ENCODE measurements at regions not wholly inside any gene's neighbourhood (a gene's known extent, or its start where the extent isn't known, plus 50 kb on each side); places are given as distances from the start of the nearest gene placed in this dataset.

DNA sequence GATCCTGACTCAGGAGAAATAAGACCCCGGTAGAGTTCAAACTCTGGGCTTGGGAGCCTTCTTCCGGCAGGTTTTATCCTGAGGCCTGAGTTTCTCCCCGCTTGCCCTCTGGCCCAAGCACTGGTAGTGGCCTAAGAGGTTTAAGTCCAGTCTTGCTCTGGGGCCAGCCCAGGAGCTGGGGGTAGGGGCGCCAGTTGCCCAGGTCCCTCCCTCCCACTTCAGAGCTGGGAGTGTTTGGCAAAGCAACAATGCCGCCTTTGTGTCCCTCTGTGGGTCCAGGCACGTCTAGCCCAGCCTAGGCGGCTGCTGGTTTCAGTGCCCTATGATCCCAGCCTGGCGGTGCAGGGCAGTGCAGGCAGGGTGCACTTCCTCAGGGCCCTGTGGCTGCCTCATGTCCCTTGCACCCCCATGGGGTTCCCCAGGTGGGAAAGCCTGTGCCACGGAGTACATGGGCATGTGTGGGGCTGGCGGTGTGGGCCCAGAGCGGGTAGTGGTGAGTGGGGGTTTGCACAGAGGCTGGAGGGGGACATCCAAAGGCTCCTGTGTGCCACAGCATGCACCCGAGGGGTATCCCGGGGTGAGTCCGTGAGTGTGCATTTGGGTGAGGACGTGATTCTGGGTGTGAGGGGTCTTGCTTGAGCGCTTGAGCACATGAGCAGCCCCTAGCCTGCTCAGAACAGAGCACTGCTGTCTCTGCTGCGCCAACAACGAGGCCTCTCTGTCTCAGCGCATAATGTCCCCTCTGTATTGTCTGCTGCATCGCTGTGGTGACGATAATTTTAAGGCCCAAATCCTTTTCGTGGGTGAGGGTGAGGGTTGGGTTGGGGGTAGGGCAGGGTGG is 61.7 kb upstream of the PSD2 start:
- no peak overlapping the region for H3K4me3 ChIP-seq (ENCODE audit: low read depth, low read length)
- no peak for TF ChIP-seq POLR2A (IDR thresholded peaks at IDR 0.05; ENCODE audit: extremely low read depth, insufficient read length)
- no peak for TF ChIP-seq MYC (IDR thresholded peaks at IDR 0.05; ENCODE audit: low read depth, low read length)
- TF ChIP-seq, protein P1, sequence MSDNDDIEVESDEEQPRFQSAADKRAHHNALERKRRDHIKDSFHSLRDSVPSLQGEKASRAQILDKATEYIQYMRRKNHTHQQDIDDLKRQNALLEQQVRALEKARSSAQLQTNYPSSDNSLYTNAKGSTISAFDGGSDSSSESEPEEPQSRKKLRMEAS (IDR thresholded peaks at IDR 0.05; ENCODE audit: low read depth, low read length): no peak
- TF ChIP-seq, protein P2, sequence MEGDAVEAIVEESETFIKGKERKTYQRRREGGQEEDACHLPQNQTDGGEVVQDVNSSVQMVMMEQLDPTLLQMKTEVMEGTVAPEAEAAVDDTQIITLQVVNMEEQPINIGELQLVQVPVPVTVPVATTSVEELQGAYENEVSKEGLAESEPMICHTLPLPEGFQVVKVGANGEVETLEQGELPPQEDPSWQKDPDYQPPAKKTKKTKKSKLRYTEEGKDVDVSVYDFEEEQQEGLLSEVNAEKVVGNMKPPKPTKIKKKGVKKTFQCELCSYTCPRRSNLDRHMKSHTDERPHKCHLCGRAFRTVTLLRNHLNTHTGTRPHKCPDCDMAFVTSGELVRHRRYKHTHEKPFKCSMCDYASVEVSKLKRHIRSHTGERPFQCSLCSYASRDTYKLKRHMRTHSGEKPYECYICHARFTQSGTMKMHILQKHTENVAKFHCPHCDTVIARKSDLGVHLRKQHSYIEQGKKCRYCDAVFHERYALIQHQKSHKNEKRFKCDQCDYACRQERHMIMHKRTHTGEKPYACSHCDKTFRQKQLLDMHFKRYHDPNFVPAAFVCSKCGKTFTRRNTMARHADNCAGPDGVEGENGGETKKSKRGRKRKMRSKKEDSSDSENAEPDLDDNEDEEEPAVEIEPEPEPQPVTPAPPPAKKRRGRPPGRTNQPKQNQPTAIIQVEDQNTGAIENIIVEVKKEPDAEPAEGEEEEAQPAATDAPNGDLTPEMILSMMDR (IDR thresholded peaks at IDR 0.05; ENCODE audit: low read depth, low read length): no peak
- DNase-seq (ENCODE audit: low read depth): no peak

DNA sequence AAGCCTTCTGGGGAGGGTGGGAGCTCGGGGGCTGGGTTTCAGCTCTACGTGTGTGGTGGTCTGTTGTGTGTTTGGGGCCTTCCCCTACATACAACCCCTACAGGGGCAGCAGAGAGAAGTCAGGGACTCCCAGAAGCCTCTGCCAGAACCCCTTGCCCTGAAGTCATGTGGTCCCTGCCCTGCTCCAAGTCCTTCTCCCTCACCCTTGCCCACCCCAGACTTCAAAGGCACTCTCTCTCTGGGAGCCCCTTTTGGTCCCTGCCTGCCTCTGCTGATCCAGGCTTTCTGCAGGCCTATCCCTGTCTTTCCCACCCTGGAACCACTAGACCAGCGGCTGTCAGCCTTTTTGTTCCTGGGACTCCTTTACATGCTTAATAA is 61.1 kb upstream of the PSD2 start:
- H3K4me3 ChIP-seq (ENCODE audit: low read depth, low read length): no peak overlapping the region
- no peak for TF ChIP-seq POLR2A (IDR thresholded peaks at IDR 0.05; ENCODE audit: extremely low read depth, insufficient read length)
- no peak for TF ChIP-seq MYC (IDR thresholded peaks at IDR 0.05; ENCODE audit: low read depth, low read length)
- TF ChIP-seq, protein P2 (IDR thresholded peaks at IDR 0.05; ENCODE audit: low read depth, low read length): no peak
- TF ChIP-seq, protein P1 (IDR thresholded peaks at IDR 0.05; ENCODE audit: low read depth, low read length): no peak
- DNase-seq (ENCODE audit: low read depth): no peak

DNA sequence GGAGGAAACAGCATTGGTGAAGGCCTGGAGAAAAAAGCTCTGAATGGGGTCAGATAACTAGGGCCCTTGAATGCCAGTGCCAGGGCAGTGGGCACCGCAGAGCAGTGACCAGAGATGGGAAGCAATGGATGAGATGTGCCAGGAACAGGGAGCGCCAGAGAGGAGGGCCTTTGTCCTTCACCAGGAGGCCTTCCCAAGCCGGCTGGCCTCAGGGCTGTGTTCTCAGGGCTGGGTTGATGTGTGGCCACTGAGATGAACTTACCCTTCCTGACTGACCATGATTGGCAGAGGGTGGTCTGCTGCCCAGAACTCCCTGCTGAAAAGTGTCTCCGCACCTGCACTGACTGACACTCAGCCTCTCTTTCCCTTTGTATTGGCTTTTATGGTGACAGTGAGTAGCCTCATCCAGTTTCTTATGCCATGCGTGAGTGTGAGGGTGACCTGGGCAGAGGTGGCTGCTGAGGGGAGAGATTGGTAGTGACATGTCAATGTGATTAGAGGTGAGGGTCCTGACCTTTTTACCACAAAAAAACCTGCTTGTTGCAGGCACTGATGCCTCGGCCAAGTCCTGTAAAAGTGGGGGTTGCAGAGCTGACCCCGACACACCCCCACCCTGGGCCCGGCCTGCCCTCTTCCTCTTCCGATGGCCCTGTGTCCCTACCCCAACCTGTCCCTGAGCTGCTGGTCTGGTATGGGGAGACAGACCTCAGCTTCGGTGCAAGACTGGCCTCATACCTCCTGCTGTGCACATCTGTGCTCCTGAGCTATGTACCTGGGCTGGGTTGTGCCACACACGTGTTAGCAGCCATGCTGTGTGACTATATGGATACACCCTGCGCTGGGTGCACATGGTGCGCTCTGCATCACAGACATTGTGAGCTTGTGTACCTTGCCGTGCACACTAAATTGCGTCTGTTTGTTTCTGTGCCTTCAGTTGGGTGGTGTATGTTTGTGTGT is 57.1 kb upstream of the PSD2 start:
- H3K4me3 ChIP-seq (ENCODE audit: low read depth, low read length): no peak overlapping the region
- TF ChIP-seq, protein P1 (IDR thresholded peaks at IDR 0.05; ENCODE audit: low read depth, low read length): no peak
- TF ChIP-seq MYC (IDR thresholded peaks at IDR 0.05; ENCODE audit: low read depth, low read length) (no peak), POLR2A (IDR thresholded peaks at IDR 0.05; ENCODE audit: extremely low read depth, insufficient read length) (no peak)
- TF ChIP-seq, protein P2 (IDR thresholded peaks at IDR 0.05; ENCODE audit: low read depth, low read length): no peak
- no peak for DNase-seq (ENCODE audit: low read depth)

DNA sequence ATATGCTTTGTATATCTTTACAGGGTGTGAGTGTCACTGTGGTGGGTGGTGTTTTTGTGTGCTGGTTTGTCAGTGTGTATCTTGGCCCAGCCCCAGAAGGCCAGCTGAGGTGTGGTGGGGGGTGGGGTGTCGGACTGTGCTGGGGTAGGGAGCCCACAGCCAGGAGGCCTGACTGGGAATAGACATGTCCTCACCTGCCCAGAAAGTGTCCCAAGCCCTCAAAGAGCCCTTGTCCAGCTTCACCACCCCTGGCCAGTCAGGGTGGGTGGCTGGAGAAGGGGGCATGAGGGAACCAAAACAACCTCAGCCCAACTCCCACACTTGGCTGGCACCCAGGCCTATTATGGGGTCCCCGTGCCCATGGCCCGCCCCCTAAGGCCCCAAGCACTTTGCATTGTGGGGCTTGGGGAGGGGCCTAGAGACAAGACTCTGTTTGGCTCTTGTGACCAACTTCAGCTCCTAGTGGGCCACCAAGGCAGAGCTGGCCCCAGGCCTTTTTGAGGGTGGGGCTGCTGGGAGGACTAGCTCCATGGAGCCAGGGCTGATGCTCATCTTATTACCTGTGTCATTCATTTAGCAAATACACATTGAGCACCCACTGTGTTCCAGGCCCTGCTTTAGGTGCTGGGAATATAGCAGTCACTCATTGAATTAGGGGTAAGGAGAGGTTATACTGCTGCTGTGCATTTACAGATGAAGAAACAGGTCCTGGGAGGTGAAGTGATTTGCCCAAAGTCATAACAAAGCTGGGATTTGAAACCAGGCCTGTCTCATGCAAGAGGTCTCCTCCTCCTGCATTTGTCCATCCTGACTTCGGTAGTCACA is 56.2 kb upstream of the PSD2 start:
- no peak for DNase-seq (ENCODE audit: low read depth)
- no peak overlapping the region for H3K4me3 ChIP-seq (ENCODE audit: low read depth, low read length)
- TF ChIP-seq POLR2A (IDR thresholded peaks at IDR 0.05; ENCODE audit: extremely low read depth, insufficient read length) (no peak), MYC (IDR thresholded peaks at IDR 0.05; ENCODE audit: low read depth, low read length) (no peak)
- TF ChIP-seq, protein P2 (IDR thresholded peaks at IDR 0.05; ENCODE audit: low read depth, low read length): no peak
- TF ChIP-seq, protein P1 (IDR thresholded peaks at IDR 0.05; ENCODE audit: low read depth, low read length): no peak

Data from NB4 (cell line).